Activated naive CD4-positive, alpha-beta T cell treated with Interleukin-2 at 50 U/mL for 16 hours (primary cell): ENCODE measurements at regions not wholly inside any gene's neighbourhood (a gene's known extent, or its start where the extent isn't known, plus 50 kb on each side); places are given as distances from the start of the nearest gene placed in this dataset.
"Not testable (repeated sequence)": the region's sequence is repeated elsewhere in the genome, so short reads cannot be mapped to it uniquely, and the experiment has no call there.

Source experiments
- DNase-seq: peaks from one replicate; pipeline ENCODE4 v3.0.0-alpha.2; 2020

- peak; percentile 67 for DNase-seq
Observed at GRCh38 chr17:36849871-36850348, 87.4 kb upstream of the LHX1 start.

- peak; percentile 5 for DNase-seq
Observed at GRCh38 chr17:36850790-36851189, 86.5 kb upstream of the LHX1 start.

GRCh38 chr17:36851250-36851649 is 86.0 kb upstream of the LHX1 start:
- no peak for DNase-seq

- DNase-seq = not testable (repeated sequence)
Observed at GRCh38 chr17:36852478-36852877, 84.8 kb upstream of the LHX1 start.

GRCh38 chr17:36854982-36855381 is 82.3 kb upstream of the LHX1 start:
- no peak for DNase-seq

- DNase-seq = no peak
Observed at GRCh38 chr17:36855459-36855858, 81.8 kb upstream of the LHX1 start.

- DNase-seq = no peak
Observed at GRCh38 chr17:36856222-36856621, 81.1 kb upstream of the LHX1 start.

- DNase-seq = no peak
Observed at GRCh38 chr17:36856903-36857381, 80.3 kb upstream of the LHX1 start.

GRCh38 chr17:36857698-36858097 is 79.6 kb upstream of the LHX1 start:
- DNase-seq = no peak

GRCh38 chr17:36858119-36859002 is 78.9 kb upstream of the LHX1 start:
- no peak for DNase-seq

- DNase-seq = no peak
Observed at GRCh38 chr17:36859003-36859300, 78.3 kb upstream of the LHX1 start.

- no peak for DNase-seq
Observed at GRCh38 chr17:36859706-36860105, 77.6 kb upstream of the LHX1 start.

- DNase-seq = no peak
Observed at GRCh38 chr17:36861531-36861930, 75.7 kb upstream of the LHX1 start.

- DNase-seq = no peak
Observed at GRCh38 chr17:36862116-36862920, 75.0 kb upstream of the LHX1 start.

- no peak for DNase-seq
Observed at GRCh38 chr17:36863131-36863530, 74.1 kb upstream of the LHX1 start.

- DNase-seq = no peak
Observed at GRCh38 chr17:36863676-36864612, 73.3 kb upstream of the LHX1 start.

GRCh38 chr17:36864827-36865430 is 72.3 kb upstream of the LHX1 start:
- DNase-seq = no peak

- no peak for DNase-seq
Observed at GRCh38 chr17:36867716-36868341, 69.4 kb upstream of the LHX1 start.

- DNase-seq = no peak
Observed at GRCh38 chr17:36868777-36869176, 68.5 kb upstream of the LHX1 start.

- DNase-seq = no peak
Observed at GRCh38 chr17:36869441-36869840, 67.8 kb upstream of the LHX1 start.

GRCh38 chr17:36869856-36870719 is 67.2 kb upstream of the LHX1 start:
- DNase-seq = no peak
